ENCODE measurements at regions not wholly inside any gene's neighbourhood (a gene's known extent, or its start where the extent isn't known, plus 50 kb on each side); places are given as distances from the start of the nearest gene placed in this dataset.

- H3K36me3 ChIP-seq (ENCODE audit: control insufficient read depth in 2 of 4, insufficient read depth in 4 of 4, low read length in 3 of 4) = no peaks in the 10 kb centered on the region
- ChIA-PET CTCF (ENCODE audit: partially characterized antibody) (interaction anchor here (1.2 to 2.1 kb wide), 6 partner anchors 64 to 197 kb away, joined by 3 to 5 read pairs (median 4); no protein-coding TSS in a partner anchor), POLR2A (ENCODE audit: partially characterized antibody) (no interaction called here)
- H2BK15ac ChIP-seq (ENCODE audit: low read length) = no peak overlapping the region
- H3K79me1 ChIP-seq (ENCODE audit: low read depth, low read length) = no peaks in the 10 kb centered on the region
- no peak overlapping the region for H3K56ac ChIP-seq (replicated peaks; ENCODE audit: insufficient read length, low read depth, low read length)
- DNase-seq (ENCODE audit: low read depth in 1 of 2, low spot score in 2 of 2) (no peak), FAIRE-seq (peak; percentile 86)
- no peak overlapping the region for H3K4ac ChIP-seq (replicated peaks; ENCODE audit: insufficient read length, low read depth, low read length)
- no peak overlapping the region for H2AFZ ChIP-seq (ENCODE audit: low read length)
- no peak overlapping the region for H2BK120ac ChIP-seq (replicated peaks; ENCODE audit: low read depth, low read length)
- no peak overlapping the region for H4K8ac ChIP-seq (ENCODE audit: extremely low read depth, insufficient read depth, low read length)
- no peak overlapping the region for H3K9ac ChIP-seq (replicated peaks in 1 of 4; ENCODE audit: extremely low read depth in 1 of 4, low read depth in 3 of 4, low read length in 3 of 4)
- H3K4me3 ChIP-seq (ENCODE audit: extremely low read depth in 1 of 4, insufficient read depth in 2 of 4, low read depth in 3 of 4, low read length in 4 of 4) = no peak overlapping the region
- no peak overlapping the region for H3K23ac ChIP-seq (ENCODE audit: insufficient read length)
- no peaks in the 10 kb centered on the region for H3K23me2 ChIP-seq (ENCODE audit: low read depth, low read length)
- H3K4me1 ChIP-seq (replicated peaks in 1 of 4; ENCODE audit: control insufficient read depth in 3 of 4, insufficient read depth in 4 of 4, low read length in 3 of 4) = peaks cover 0 to 8% (median 0%) of the 10 kb centered on the region in 4 experiments; a peak in 1 of 7 replicates
- no peaks in the 10 kb centered on the region for H4K20me1 ChIP-seq (replicated peaks in 1 of 2; ENCODE audit: control insufficient read depth in 1 of 2, insufficient read depth in 2 of 2, low read length in 2 of 2)
- H3K27me3 ChIP-seq (replicated peaks in 1 of 4; ENCODE audit: control insufficient read depth in 3 of 4, extremely low read depth in 1 of 4, insufficient read depth in 3 of 4, low read length in 3 of 4) = no peaks in the 10 kb centered on the region
- H3K79me2 ChIP-seq (ENCODE audit: control insufficient read depth in 1 of 2, insufficient read depth in 2 of 2, low read length in 2 of 2) = no peaks in the 10 kb centered on the region
- H4K5ac ChIP-seq (ENCODE audit: insufficient read length, low read depth, low read length) = no peak overlapping the region
- no peak overlapping the region for H2AK5ac ChIP-seq (ENCODE audit: low read depth, low read length)
- H2BK12ac ChIP-seq (ENCODE audit: low read depth, low read length) = no peak overlapping the region
- no peaks in the 10 kb centered on the region for H3K9me3 ChIP-seq (ENCODE audit: insufficient read depth in 2 of 2, low read depth in 1 of 2, low read length in 1 of 2)
- 82 to 100% methylated on average over 2 to 8 of the region's 8 CpGs for WGBS, 2 experiments (ENCODE audit: extremely low coverage in 1 of 2, insufficient coverage in 1 of 2, insufficient read length in 1 of 2, insufficient replicate concordance in 2 of 2, low coverage in 1 of 2, low lambda C conversion rate in 2 of 2, missing lambda C conversion rate in 1 of 2)
- H3K18ac ChIP-seq (ENCODE audit: extremely low read depth, low read length) = no peak overlapping the region
- no peak overlapping the region for H3K4me2 ChIP-seq (ENCODE audit: insufficient read depth in 1 of 2, low read depth in 2 of 2, low read length in 2 of 2)
- no peak overlapping the region for H2BK5ac ChIP-seq (ENCODE audit: low read depth, low read length)
- H3K14ac ChIP-seq (ENCODE audit: insufficient read length) = no peak overlapping the region
- H4K91ac ChIP-seq (replicated peaks; ENCODE audit: insufficient read length, low read length) = no peak overlapping the region
- no peak overlapping the region for H3K27ac ChIP-seq (ENCODE audit: low read depth, low read length)
- no peak overlapping the region for H2BK20ac ChIP-seq (ENCODE audit: low read length)
- peak; percentile 32 to 63 (median 47) for TF ChIP-seq CTCF (IDR thresholded peaks at IDR 0.05; ENCODE audit: control extremely low read depth in 1 of 3, insufficient read depth in 1 of 3, low read depth in 1 of 3, low read length in 3 of 3)
These were observed 135.4 kb downstream of the EVX1 start for GRCh38 chr7:27377988-27378387.
